ENCODE measurements at regions not wholly inside any gene's neighbourhood (a gene's known extent, or its start where the extent isn't known, plus 50 kb on each side); places are given as distances from the start of the nearest gene placed in this dataset.
A peak's percentile ranks its signal among the peaks of the same experiment; 100 is the strongest.
"Not testable (repeated sequence)": the region's sequence is repeated elsewhere in the genome, so short reads cannot be mapped to it uniquely, and the experiment has no call there.

- no peak overlapping the region for H3K4me3 ChIP-seq (ENCODE audit: low read depth, low read length)
- no peak for TF ChIP-seq CTCF (IDR thresholded peaks at IDR 0.05; ENCODE audit: insufficient read depth, low read depth, low read length)
- DNase-seq (ENCODE audit: low read depth): no peak
Observed at GRCh38 chr12:9334041-9334692, 126.0 kb upstream of the PZP start.

GRCh38 chr12:9333161-9333560 is 125.0 kb upstream of the PZP start:
- DNase-seq (ENCODE audit: low read depth): no peak
- no peak overlapping the region for H3K4me3 ChIP-seq (ENCODE audit: low read depth, low read length)
- TF ChIP-seq CTCF (IDR thresholded peaks at IDR 0.05; ENCODE audit: insufficient read depth, low read depth, low read length): no peak

- H3K4me3 ChIP-seq (ENCODE audit: low read depth, low read length): no peak overlapping the region
- no peak for TF ChIP-seq CTCF (IDR thresholded peaks at IDR 0.05; ENCODE audit: insufficient read depth, low read depth, low read length)
Observed at GRCh38 chr12:9332564-9332963, 124.4 kb upstream of the PZP start.

GRCh38 chr12:9331218-9331626 is 123.0 kb upstream of the PZP start:
- DNase-seq (ENCODE audit: low read depth): peak; percentile 54
- H3K4me3 ChIP-seq (ENCODE audit: low read depth, low read length): no peak overlapping the region
- peak; percentile 100 for TF ChIP-seq CTCF (IDR thresholded peaks at IDR 0.05; ENCODE audit: insufficient read depth, low read depth, low read length)

More at GRCh38 chr12:9332564-9332963, 124.4 kb upstream of the PZP start:
- no peak for DNase-seq (ENCODE audit: low read depth)

GRCh38 chr12:9329019-9329418 is 120.8 kb upstream of the PZP start:
- no peak for TF ChIP-seq CTCF (IDR thresholded peaks at IDR 0.05; ENCODE audit: insufficient read depth, low read depth, low read length)
- DNase-seq (ENCODE audit: low read depth): no peak

GRCh38 chr12:9328065-9328464 is 119.9 kb upstream of the PZP start:
- TF ChIP-seq CTCF (IDR thresholded peaks at IDR 0.05; ENCODE audit: insufficient read depth, low read depth, low read length): no peak
- no peak for DNase-seq (ENCODE audit: low read depth)
- H3K4me3 ChIP-seq (ENCODE audit: low read depth, low read length): no peak overlapping the region

More at GRCh38 chr12:9329019-9329418, 120.8 kb upstream of the PZP start:
- H3K4me3 ChIP-seq (ENCODE audit: low read depth, low read length): no peak overlapping the region

- H3K4me3 ChIP-seq (ENCODE audit: low read depth, low read length): no peak overlapping the region
- TF ChIP-seq CTCF (IDR thresholded peaks at IDR 0.05; ENCODE audit: insufficient read depth, low read depth, low read length): no peak
Observed at GRCh38 chr12:9327320-9327719, 119.1 kb upstream of the PZP start.

GRCh38 chr12:9326849-9327248 is 118.7 kb upstream of the PZP start:
- not testable (repeated sequence) for DNase-seq (ENCODE audit: low read depth); H3K4me3 ChIP-seq (ENCODE audit: low read depth, low read length)

More at GRCh38 chr12:9327320-9327719, 119.1 kb upstream of the PZP start:
- DNase-seq (ENCODE audit: low read depth): no peak

Measured in fibroblast of villous mesenchyme (primary cell).